Keratinocyte (primary cell): ENCODE measurements at regions not wholly inside any gene's neighbourhood (a gene's known extent, or its start where the extent isn't known, plus 50 kb on each side); places are given as distances from the start of the nearest gene placed in this dataset.
A peak's percentile ranks its signal among the peaks of the same experiment; 100 is the strongest.

ENCODE experiments used
- DNase-seq: peaks from one replicate; pipeline ENCODE4 v3.0.0-alpha.2; 2011; ENCODE audit warnings: low read depth, missing footprints, low spot score
- FAIRE-seq: peaks from 2 replicates; lab custom pipeline; 2011; peaks lifted over from hg19 to GRCh38; lab: Jason Lieb, UNC
- H2AFZ ChIP-seq: 2 replicates; pipeline ENCODE4 v1.6.0; 2012; ENCODE audit warnings: low read length, control low read depth, inconsistent platforms; ENCODE audit not compliant: control insufficient read depth
- H3K27ac ChIP-seq: 2 replicates; pipeline ENCODE4 v1.5.1; 2011; ENCODE audit warnings: low read length; ENCODE audit not compliant: control insufficient read depth, insufficient read depth
- H3K27me3 ChIP-seq: 3 replicates; pipeline ENCODE4 v1.6.0; 2011; ENCODE audit warnings: low read length; ENCODE audit not compliant: control insufficient read depth, insufficient read depth; ENCODE audit errors: extremely low read depth
- H3K36me3 ChIP-seq, 2 experiments: 2 replicates in 1 of 2; 3 replicates in 1 of 2; pipeline ENCODE4 v1.5.1; 2011; ENCODE audit warnings: low read length in 2 of 2, mild to moderate bottlenecking in 1 of 2; ENCODE audit not compliant: control insufficient read depth in 2 of 2, insufficient read depth in 2 of 2; ENCODE audit errors: extremely low read depth in 1 of 2
- H3K4me1 ChIP-seq: 3 replicates; pipeline ENCODE4 v1.5.1; 2011; ENCODE audit warnings: low read length; ENCODE audit not compliant: control insufficient read depth, insufficient read depth; ENCODE audit errors: extremely low read depth
- H3K4me2 ChIP-seq: 3 replicates; pipeline ENCODE4 v1.6.0; 2011; ENCODE audit warnings: low read depth, low read length; ENCODE audit not compliant: control insufficient read depth, insufficient read depth; ENCODE audit errors: extremely low read depth
- H3K4me3 ChIP-seq, 3 experiments: fragments of 200-600 bp in 1 of 3; sonication (generic) in 1 of 3; 2 replicates in 2 of 3; 3 replicates in 1 of 3; pipeline ENCODE4 v1.5.1; 2011 to 2016; ENCODE audit warnings: low read length in 3 of 3, mild to moderate bottlenecking in 3 of 3, control low read depth in 2 of 3, inconsistent platforms in 1 of 3, low read depth in 1 of 3, mixed read lengths in 1 of 3, mixed run types in 1 of 3, moderate library complexity in 1 of 3; ENCODE audit not compliant: control insufficient read depth in 2 of 3, insufficient read depth in 2 of 3; ENCODE audit errors: extremely low read depth in 1 of 3
- H3K79me2 ChIP-seq: 2 replicates; pipeline ENCODE4 v1.6.0; 2012; ENCODE audit warnings: low read length; ENCODE audit not compliant: control insufficient read depth, insufficient read depth
- H3K9ac ChIP-seq: 3 replicates; pipeline ENCODE4 v1.6.0; 2011; ENCODE audit warnings: low read length; ENCODE audit not compliant: control insufficient read depth, insufficient read depth; ENCODE audit errors: extremely low read depth
- H3K9me1 ChIP-seq: 3 replicates; pipeline ENCODE4 v1.6.0; 2011; ENCODE audit warnings: low read length; ENCODE audit not compliant: control insufficient read depth, insufficient read depth; ENCODE audit errors: extremely low read depth
- H3K9me3 ChIP-seq: 2 replicates; pipeline ENCODE4 v1.5.1; 2012; ENCODE audit warnings: low read depth, low read length; ENCODE audit not compliant: control insufficient read depth
- H4K20me1 ChIP-seq: 3 replicates; pipeline ENCODE4 v1.6.0; 2011; ENCODE audit warnings: low read length; ENCODE audit not compliant: control insufficient read depth, insufficient read depth; ENCODE audit errors: extremely low read depth
- CTCF ChIP-seq, 3 experiments: IDR thresholded peaks in 1 of 3; conservative IDR thresholded peaks in 1 of 3; optimal IDR thresholded peaks in 1 of 3; 2 replicates in 2 of 3; 3 replicates in 1 of 3; pipeline versions ENCODE3 to v1.5.1; 2011; ENCODE audit warnings: low read length in 3 of 3, mild to moderate bottlenecking in 3 of 3, moderate library complexity in 2 of 3, control low read depth in 1 of 3, inconsistent platforms in 1 of 3; ENCODE audit not compliant: insufficient read depth in 2 of 3; ENCODE audit errors: extremely low read depth in 1 of 3
- EZH2 ChIP-seq: IDR thresholded peaks from one replicate; pipeline ENCODE4 v1.6.1; 2012; ENCODE audit warnings: inconsistent platforms, mild to moderate bottlenecking, low read length, moderate library complexity
- dilution Hi-C: fragments of 300-500 bp; cut with MboI; formaldehyde crosslinking; loops from one replicate; pipeline ENCODE4 v1.7.0; 2020; ENCODE audit warnings: low sequenced_read_pairs; ENCODE audit not compliant: extremely low pct_ligation_motif_present

- Histone ChIP-seq H3K9ac (no peak overlapping the region), H2AFZ (no peak overlapping the region), H3K4me1 (peaks cover 4% of the 10 kb centered on the region), H3K79me2 (no peaks in the 10 kb centered on the region), H3K4me2 (no peak overlapping the region), H4K20me1 (no peaks in the 10 kb centered on the region), H3K27me3 (peaks cover 7% of the 10 kb centered on the region), H3K36me3 (no peaks in the 10 kb centered on the region), H3K4me3 (no peak overlapping the region), H3K9me1 (no peaks in the 10 kb centered on the region), H3K27ac (no peak overlapping the region), H3K9me3 (no peaks in the 10 kb centered on the region)
- DNase-seq (no peak), FAIRE-seq (no peak)
- dilution Hi-C loops, result no loop called here
- TF ChIP-seq CTCF (optimal IDR thresholded peaks at IDR 0.05 in 1 of 3, IDR thresholded peaks at IDR 0.05 in 1 of 3, conservative IDR thresholded peaks at IDR 0.05 in 1 of 3; ENCODE audit: extremely low read depth in 1 of 3, insufficient read depth in 2 of 3, low read length in 3 of 3) (no peak), EZH2 (no peak)
Measured at GRCh38 chr12:5170844-5171243, 127.2 kb downstream of the KCNA5 start.

- DNase-seq (no peak), FAIRE-seq (peak; percentile 79)
- no peak overlapping the region for H3K4me2 ChIP-seq
- no peaks in the 10 kb centered on the region for H3K79me2 ChIP-seq
- H3K36me3 ChIP-seq, result no peaks in the 10 kb centered on the region
- no peaks in the 10 kb centered on the region for H4K20me1 ChIP-seq
- dilution Hi-C loops, result no loop called here
- no peak overlapping the region for H3K27ac ChIP-seq
- H3K9me3 ChIP-seq, result no peaks in the 10 kb centered on the region
- H3K4me3 ChIP-seq, result no peak overlapping the region
- peaks cover 7% of the 10 kb centered on the region for H3K27me3 ChIP-seq
- no peak overlapping the region for H2AFZ ChIP-seq
- no peak overlapping the region for H3K9ac ChIP-seq
- no peaks in the 10 kb centered on the region for H3K9me1 ChIP-seq
- H3K4me1 ChIP-seq, result no peaks in the 10 kb centered on the region
- TF ChIP-seq EZH2, result no peak
- TF ChIP-seq CTCF (optimal IDR thresholded peaks at IDR 0.05 in 1 of 3, IDR thresholded peaks at IDR 0.05 in 1 of 3, conservative IDR thresholded peaks at IDR 0.05 in 1 of 3; ENCODE audit: extremely low read depth in 1 of 3, insufficient read depth in 2 of 3, low read length in 3 of 3), result peak; percentile 71 to 73 (median 72)
Measured at GRCh38 chr12:5171701-5172100, 128.0 kb downstream of the KCNA5 start.
